GM18867 (cell line): ENCODE measurements at regions not wholly inside any gene's neighbourhood (a gene's known extent, or its start where the extent isn't known, plus 50 kb on each side); places are given as distances from the start of the nearest gene placed in this dataset.

Experiments
- ATAC-seq: cut with Tn5 transposase; IDR thresholded peaks from one replicate; pipeline ENCODE4 v1.9.1; 2021; ENCODE audit warnings: mild to moderate bottlenecking, moderate library complexity; ENCODE audit not compliant: unreplicated experiment

DNA sequence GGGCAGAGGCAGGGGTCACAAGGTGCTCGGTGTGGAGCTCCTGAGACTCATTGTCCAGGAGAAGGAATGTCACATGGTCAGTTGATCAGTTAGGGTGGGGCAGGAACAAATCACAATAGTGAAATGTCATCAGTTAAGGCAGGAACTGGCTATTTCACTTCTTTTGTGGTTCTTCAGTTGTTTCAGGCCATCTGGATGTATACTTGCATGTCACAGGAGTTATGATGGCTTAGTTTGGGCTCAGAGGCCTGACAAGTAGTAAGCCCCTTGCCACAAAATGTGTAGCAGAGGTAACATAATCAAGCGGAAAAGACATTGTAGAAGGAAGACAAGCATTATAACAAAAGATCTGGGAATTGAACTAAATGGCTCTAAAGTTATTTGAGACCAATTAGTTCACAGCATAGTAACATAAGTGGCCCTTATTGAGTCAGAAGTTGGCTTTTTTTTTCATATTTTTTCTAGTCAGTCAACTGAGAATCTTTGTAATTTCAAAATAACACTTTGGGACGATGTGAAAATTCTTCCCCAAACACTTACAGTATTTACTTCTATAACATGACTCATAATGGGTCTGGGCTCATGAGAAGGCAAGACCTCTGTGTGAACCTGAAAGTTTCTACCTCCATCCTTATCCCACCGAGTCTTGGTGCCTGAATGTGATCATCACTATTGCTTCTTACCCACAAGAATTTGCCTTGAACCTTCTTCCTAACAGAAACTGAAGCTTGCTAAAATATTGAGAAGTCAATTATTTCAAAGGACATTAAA lies 137.0 kb upstream of the DPT start:
- ATAC-seq, result no peak

DNA sequence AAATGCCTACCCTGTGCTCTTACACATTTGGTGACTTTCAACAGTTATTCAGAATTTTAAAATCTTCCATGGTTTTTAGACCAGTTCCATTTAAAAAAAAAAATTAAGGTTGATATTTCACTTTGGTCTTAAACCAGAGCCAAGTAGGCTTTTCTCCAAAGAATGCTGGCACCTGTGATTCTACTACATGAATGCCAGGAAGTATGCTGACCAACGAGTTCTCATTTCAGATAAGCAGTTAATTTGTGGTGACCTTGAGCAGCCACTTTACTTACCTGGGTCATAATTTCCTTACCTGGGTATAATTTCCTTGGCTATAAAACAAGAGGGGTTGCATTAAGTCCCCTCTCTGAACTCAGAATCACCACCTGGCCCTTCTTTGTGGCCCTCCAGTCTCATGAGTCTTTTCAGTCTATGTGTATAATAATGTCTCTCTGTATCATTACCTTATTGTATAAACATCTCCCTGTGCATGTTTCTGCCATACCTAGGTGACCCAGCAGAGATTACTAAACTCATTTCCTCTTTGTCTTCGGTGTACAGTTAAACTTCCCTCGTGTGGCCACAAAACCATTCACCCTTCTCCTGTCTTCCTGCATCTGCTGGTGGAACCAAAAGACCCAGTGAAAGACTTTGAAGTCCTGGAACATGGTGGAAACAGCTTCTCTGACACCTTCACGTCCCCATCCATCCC lies 139.1 kb upstream of the DPT start:
- ATAC-seq, result no peak

DNA sequence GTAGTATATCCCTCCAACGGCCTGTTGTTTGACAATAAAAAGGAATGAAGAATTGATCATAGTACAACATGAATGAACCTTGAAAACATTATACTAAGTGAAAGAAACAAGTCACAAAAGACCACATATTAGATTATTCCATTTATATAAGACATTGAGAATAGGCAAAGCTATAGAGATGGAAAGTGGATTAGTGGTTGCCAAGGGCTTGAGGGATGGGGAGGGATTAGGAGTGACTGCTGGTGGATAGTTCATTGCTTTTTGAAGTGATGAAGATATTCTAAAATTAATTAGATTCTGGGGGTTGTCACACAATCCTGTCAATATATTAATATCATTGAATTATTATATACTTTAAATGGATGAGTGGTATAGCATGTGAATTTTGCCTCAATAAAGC lies 142.5 kb upstream of the DPT start:
- no peak for ATAC-seq

DNA sequence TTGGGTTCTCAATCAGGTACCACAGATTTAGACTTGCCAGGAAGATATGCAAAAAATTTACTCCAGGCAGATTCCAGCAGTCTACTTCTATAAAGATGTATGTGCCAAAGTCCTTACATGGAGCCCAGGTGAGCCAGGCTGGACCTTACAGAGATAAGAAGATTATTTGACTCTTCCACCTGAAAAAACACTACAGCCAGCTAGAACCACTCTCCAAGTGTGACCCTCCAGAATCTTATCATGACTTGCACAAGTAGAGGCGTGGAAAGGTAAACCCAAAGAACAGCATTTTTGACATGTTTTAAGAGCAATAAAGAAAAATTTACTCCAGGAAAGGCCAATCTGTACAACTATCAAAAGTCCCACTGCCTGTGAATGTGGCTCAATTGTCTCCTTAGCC lies 146.8 kb upstream of the DPT start:
- ATAC-seq, result no peak

DNA sequence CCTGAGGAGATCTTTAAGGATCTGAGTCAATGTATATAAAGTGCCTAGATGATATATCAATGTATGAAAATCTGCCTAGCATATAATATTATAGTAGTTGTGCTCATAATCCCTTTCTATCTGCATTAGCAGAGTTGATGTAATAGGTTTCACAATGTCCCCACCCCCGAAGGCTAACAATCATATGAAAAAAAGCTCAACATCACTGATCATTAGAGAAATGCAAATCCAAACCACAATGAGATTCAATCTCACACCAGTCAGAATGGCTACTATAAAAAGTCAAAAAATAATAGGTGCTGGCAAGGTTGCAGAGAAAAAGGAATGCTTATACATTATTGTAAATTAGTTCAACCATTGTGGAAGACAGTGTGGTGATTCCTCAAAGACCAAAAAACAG lies 147.8 kb upstream of the DPT start:
- ATAC-seq, result no peak

DNA sequence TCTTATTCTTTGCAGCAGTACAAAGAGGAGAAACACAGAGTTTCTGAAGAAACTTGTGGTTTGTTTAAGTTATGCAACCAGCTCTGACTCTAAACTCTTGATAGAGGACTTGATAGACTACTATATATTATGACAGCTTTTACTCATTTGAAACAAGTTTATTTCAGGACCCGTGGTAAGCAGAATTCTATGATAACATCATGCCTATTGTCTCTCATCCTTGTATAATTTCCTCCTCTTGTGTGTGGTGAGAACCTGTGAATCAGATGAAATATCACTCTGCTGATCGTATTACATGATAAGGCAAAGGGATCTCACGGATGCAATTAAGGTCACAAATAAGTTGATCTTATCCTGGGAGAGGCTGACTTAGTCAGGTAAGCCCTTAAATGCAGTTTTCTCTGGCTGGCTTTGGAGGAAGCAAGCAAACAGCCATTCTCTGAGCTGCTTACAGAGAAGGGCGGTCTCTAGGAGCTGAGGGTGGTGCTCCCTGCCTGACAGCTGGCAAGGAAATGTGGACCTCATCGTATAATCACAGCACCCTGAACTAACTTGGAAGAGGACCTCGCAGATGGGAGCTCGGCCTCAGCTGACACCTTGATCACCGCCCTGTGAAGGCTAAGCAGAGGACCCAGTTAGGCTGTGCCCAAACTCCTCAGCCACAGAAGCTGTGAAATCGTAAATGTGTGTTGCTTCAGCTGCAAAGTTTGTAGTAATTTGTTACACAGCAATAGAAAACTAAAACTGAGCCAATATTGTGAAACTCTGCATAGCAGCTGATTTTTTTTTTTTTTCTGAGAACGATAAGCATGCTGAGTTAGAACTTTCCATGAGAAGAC lies 151.1 kb upstream of the DPT start:
- no peak for ATAC-seq

DNA sequence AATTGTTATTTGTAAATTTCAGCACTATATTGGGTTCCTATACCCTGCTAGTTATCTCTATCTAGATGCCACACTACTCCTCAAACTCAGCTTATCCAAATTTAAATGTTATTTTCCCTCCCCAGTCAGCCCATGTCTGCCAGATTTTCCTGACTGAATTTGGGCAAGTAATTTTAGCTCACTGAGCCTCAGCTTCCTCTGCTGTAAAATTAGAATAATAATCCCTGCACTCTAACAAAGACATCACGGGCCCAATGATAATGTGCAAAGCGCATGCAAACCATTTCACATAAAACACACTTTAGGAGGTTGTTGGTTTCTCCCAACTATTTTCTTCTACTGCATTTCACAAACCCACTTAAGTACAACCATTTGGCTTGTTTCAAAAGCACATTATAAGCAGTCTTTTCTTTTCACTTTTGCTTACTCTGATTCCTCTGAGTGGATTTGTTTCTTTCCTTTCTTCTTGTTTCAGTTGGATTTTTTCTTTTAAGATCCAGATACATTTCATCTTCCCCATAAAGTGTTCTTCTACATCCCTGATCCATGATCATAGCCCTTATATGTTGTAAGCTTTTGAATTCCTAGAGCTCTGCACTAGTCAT lies 152.8 kb upstream of the DPT start:
- ATAC-seq, result no peak

DNA sequence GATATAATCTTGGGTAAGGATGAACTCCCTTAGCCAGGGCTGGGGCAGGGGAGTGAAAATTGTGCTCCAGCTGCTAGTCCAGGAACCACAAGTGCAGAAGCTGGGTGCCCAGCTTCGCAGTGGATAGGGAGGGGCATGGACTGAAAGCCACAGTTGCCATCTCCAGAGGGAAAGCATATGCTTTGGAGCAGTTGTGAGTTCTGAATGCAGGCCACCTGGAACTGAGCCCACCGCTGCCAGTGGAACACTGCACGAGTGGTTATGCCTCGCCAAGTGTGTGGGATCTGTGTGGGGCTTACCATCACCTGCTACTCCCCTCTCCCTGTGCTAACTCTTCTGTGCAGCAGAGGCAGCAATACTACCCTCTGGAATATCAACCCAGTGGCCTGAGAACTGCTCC lies 158.4 kb upstream of the DPT start:
- no peak for ATAC-seq

DNA sequence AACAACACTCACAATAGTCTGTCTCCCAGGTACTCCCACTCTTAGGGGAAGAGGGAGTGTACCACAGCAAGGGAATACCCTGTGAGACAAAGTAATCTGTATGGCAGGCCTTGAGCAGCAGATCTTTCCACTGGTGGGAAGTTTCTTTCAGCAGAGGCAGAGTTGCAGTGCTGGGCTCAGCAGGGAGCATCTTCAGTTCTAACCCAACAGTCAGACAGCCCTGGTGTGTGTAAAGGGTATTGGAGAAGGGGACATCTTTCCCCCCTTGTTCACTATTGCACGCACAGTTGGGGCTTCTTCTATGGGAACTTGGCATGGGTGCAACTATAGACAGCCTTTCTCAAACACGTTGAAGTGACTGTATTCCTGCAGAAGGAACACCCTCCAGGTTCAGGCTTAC lies 159.4 kb upstream of the DPT start:
- no peak for ATAC-seq

DNA sequence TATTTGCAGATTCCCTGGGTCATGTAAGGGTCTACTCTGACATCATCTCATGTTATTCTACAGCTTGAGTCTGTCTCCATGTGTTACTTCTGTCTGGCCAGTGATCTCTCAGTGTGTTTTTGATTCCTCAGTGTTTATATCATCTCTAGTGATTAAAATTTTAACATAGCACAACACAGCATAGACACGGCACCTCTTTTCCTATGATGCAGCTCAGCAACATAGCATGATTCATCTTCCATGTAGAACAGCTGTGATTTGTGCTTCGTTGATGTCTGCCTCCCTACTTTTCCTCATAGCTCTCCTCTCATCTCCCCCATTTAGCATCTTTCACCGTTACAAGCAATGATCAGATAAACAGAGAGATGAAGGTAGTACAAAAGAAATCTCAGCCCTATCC lies 163.9 kb upstream of the DPT start:
- ATAC-seq, result no peak

DNA sequence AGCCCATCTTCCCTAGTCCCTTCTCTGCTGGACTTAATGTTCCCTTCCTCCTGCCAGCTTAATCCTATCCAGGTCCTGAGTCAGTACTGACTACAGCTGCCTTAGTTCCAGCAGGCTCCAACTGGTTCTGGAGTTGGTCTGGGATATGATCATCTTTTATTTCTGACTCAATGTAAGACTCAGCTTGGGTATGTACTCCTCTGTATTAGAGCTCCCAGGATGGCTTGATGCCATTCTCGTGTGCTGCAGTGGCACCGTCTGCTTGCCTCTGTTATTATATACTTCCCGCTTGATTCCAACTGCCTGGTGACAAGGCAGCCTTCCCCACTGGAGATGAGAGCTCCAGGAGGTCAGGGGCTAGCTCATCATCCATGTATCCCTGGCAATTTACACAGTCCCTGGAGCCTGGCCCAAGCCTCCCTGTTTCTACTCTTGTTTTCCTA lies 164.4 kb upstream of the DPT start:
- ATAC-seq, result no peak

DNA sequence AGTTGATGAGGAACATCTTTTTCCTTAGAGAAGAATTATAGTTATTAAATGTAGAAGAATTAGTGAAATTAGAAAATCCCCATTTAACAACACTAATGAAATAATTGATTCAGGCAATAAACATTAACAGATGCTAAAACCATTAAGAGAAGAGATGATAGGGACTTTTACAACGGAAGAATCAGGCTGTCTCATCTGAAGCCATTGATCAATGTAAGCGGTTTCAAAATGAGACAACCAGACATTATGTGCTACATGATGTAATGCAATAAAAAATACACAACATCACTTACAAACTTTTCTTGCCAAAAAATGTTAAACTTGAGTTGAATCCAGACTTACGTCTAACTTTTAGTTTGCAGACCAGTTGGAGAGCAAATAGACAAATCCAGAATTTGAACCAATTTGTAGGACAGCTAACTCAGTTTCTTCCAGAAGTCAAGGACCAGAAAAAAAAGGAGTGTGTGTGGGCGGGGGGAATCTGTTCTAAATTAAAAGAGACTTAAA lies 165.4 kb upstream of the DPT start:
- ATAC-seq, result no peak

DNA sequence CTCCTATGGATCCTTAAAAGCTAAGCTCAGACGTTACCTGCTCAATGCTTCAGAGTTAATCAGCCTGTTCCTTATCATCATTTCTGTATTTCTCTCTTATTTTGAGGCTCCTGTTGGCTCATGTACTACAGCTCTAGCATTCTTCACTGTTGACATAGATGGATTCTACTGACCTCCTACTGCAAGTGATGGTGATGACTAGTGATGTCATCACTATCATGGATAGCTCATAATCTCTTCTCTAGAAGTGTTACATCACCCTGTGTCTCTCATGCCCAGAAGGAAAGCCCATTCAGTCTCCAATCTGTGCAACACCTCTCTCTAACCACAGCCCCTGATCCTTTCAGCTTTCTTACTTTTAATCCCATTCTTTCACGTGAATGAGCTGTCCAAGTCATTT lies 168.2 kb upstream of the DPT start:
- ATAC-seq, result no peak

DNA sequence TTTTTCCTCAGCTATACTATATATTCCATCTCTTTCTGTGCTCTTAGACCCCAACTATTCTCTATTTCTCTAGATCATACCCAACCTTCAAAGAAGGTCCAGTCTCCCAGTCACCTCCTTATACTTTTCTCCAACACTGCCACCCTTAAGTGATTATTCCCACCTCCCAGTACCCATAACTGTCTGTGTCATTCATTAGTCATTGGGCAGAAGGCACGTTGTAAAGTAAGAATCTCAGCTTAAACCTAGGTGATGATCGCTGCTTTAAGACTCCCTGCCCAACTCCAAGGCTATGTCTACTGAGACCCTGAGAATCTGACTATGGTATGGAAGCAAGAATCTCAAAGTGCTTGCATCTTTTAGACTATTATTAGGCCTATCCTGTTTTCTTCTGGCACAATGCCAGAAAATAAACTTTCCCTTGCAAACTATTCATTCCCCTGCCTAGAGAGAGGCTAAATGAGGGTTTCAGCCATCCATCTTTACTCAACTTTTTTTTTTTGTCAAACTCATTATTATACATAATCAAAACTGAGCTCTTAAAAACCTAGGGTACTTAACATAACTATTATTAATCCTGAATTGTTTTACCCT lies 174.3 kb upstream of the DPT start:
- no peak for ATAC-seq

DNA sequence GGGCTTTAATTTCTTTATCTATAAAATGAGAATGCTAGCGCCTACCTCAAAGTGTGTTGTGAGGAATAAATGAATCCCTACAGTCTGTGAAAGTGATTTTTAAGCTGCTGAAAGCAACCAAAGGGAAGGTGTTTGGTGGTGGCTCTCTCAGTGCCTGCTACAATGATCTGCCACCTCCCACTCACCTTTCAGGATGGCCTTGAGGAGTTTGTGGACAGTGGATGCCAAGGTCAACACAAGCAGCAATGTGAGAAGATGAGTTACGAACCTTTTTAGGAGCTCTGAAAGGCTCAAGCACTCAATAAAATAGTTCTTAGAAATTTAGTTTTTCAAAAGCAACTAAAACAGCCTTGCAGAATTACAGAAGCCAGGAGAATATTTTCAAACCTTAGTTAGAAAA lies 176.6 kb upstream of the DPT start:
- no peak for ATAC-seq

DNA sequence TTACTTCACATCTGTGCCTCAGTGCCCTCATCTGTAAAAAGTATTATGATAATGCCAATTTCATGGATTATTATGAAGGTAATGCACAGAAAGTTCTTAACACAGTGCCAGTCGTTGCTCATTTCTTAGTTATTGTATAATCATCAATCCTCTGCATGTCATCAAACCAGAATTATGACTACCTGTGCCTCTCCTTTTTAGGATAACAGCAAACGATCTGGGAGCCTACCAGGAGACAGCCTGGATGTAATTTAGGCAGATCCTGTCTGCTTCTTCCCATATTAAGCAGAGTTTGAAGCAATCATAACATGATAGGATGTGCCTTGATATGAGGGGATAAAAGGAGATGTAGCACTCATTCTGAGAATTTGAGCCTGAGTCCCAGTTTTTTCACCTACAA lies 177.4 kb upstream of the DPT start:
- no peak for ATAC-seq

DNA sequence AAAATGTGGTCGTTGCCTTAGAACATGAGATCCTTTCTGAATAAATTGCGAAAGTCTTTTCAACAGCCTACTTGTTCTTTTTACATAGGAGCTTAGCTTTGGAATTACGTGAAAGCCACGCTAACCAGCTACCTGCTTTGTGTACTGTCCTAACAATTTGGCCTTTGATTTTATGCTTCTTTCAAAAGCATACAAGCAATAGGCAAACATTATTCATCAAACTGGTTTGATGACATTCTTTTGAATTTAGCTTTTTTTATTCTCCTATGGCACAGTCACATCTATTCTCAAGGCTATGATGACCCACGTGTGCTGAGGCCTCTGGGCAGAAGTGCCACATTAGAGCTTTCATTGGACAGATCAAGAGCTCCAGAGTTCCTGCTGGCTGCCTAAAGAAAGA lies 178.0 kb upstream of the DPT start:
- no peak for ATAC-seq

DNA sequence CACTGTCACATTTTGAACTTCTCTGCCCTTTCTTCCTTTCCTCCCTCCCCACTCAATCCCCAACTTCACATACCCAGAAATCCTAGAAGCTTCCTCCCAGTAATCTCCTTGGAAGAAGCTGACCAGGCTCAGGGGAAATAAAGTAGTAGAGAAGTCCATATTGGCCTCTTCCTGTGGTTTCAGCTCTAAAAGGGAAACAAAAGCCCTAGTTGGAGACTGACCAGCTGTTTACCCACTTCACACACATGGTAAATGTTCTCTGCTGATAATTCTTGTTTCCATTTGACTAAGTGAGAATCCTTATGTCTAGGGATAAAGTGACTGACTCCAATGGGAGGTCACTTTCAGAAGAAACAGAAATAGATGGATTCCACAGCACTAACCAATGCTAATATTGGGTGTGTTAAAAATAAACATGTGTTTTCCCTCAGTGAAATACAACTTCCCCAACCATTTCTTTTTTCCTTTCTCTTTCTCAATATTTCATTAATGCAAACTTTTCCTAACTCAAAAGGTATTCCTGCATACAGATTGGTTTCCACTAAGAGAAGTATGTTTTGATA lies 178.9 kb upstream of the DPT start:
- no peak for ATAC-seq

DNA sequence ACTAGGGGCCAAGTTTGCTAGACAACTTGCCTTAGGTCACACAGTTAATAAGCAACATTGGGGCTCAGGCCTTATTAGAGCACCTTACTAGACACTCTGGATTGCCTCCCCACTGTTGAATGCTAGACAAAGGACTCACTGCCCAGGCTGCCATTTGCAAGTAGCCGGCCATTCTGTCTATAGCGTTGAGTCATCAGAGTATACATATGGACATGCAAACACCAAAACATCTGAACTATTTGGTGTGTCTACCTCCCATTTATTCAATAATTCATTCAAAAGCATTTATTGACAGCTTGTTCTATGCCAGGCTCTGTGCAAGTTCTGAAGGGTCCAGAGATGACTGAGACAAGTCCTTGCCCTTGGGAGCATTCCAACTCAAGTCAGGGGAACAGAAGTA lies 181.4 kb upstream of the DPT start:
- no peak for ATAC-seq

DNA sequence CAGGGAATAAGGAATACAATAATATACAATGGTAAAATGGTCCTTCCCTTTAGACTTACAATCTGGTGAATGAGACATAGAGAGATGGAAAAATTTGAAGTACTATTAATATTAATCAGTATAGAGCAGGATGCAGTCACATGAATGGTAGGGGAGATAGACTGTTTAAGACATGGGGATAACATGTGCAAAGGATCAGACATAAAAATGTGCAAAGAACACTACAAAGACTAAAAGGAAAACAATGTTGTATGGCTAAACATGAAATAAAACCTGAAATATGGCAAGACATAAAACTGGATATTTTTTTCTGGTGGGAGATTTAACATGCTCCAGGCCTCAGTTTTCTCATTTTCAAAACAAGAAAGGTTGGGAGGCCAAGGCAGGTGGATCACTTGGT lies 182.4 kb upstream of the DPT start:
- ATAC-seq, result no peak
